Neuronal stem cell (in vitro differentiated cells): ENCODE measurements at regions not wholly inside any gene's neighbourhood (a gene's known extent, or its start where the extent isn't known, plus 50 kb on each side); places are given as distances from the start of the nearest gene placed in this dataset.

Experiments
- DNase-seq: peaks from one replicate; pipeline ENCODE4 v3.0.0-alpha.2; 2013; ENCODE audit warnings: low spot score
- H2AFZ ChIP-seq: one replicate; pipeline ENCODE4 v1.6.1; 2013; ENCODE audit warnings: mild to moderate bottlenecking, low read length, inconsistent platforms
- H2AK5ac ChIP-seq: 2 replicates; pipeline ENCODE4 v1.6.1; 2013; ENCODE audit warnings: low read depth, mild to moderate bottlenecking, inconsistent platforms, low read length, moderate library complexity, mixed read lengths
- H2BK120ac ChIP-seq: 2 replicates; pipeline ENCODE4 v1.6.1; 2013; ENCODE audit warnings: low read depth, mild to moderate bottlenecking, inconsistent platforms, low read length, moderate library complexity, mixed read lengths
- H2BK12ac ChIP-seq: one replicate; pipeline ENCODE4 v1.6.1; 2013; ENCODE audit warnings: low read length, inconsistent platforms
- H2BK15ac ChIP-seq: 2 replicates; pipeline ENCODE4 v1.6.1; 2013; ENCODE audit warnings: mild to moderate bottlenecking, low read length, inconsistent platforms, mixed read lengths
- H2BK5ac ChIP-seq: one replicate; pipeline ENCODE4 v1.6.1; 2013; ENCODE audit warnings: inconsistent platforms, mild to moderate bottlenecking, low read length, moderate library complexity
- H3K14ac ChIP-seq: one replicate; pipeline ENCODE4 v1.6.1; 2013; ENCODE audit warnings: low read length, inconsistent platforms
- H3K18ac ChIP-seq: 2 replicates; pipeline ENCODE4 v1.6.1; 2013; ENCODE audit warnings: low read length, inconsistent platforms
- H3K23ac ChIP-seq: 2 replicates; pipeline ENCODE4 v1.6.1; 2013; ENCODE audit warnings: low read depth, mild to moderate bottlenecking, mixed read lengths, low read length, inconsistent platforms; ENCODE audit not compliant: poor library complexity
- H3K27ac ChIP-seq: replicated peaks from 3 replicates; pipeline ENCODE4 v1.5.1; 2013; ENCODE audit warnings: low read length, inconsistent platforms
- H3K27me3 ChIP-seq, 3 experiments: 2 replicates each; pipeline ENCODE4 v1.6.1; 2013; ENCODE audit warnings: low read length in 3 of 3, mild to moderate bottlenecking in 2 of 3, inconsistent platforms in 1 of 3, low read depth in 1 of 3, mixed read lengths in 1 of 3, moderate library complexity in 1 of 3; ENCODE audit not compliant: control insufficient read depth in 3 of 3, insufficient read depth in 3 of 3
- H3K36me3 ChIP-seq, 2 donors: replicated peaks in 1 of 2; 2 replicates each; pipeline ENCODE4 v1.6.1; 2013; ENCODE audit warnings: low read length in 2 of 2; ENCODE audit not compliant: control insufficient read depth in 2 of 2, insufficient read depth in 2 of 2
- H3K4ac ChIP-seq: 2 replicates; pipeline ENCODE4 v1.6.1; 2013; ENCODE audit warnings: inconsistent platforms, mild to moderate bottlenecking, low read length, moderate library complexity
- H3K4me1 ChIP-seq, 2 donors: 1 replicate in 1 of 2; 2 replicates in 1 of 2; pipeline ENCODE4 v1.6.1; 2013; ENCODE audit warnings: low read length in 2 of 2, low read depth in 1 of 2; ENCODE audit not compliant: control insufficient read depth in 2 of 2, insufficient read depth in 1 of 2
- H3K4me2 ChIP-seq: one replicate; pipeline ENCODE4 v1.6.1; 2013; ENCODE audit warnings: mild to moderate bottlenecking, low read length, inconsistent platforms; ENCODE audit not compliant: insufficient read depth, poor library complexity, severe bottlenecking
- H3K4me3 ChIP-seq, 2 donors: 2 replicates each; pipeline ENCODE4 v1.5.1; 2013; ENCODE audit warnings: low read length in 2 of 2, mild to moderate bottlenecking in 2 of 2, inconsistent platforms in 1 of 2, moderate library complexity in 1 of 2
- H3K79me1 ChIP-seq: one replicate; pipeline ENCODE4 v1.6.1; 2013; ENCODE audit warnings: low read depth, mild to moderate bottlenecking, inconsistent platforms, low read length, moderate library complexity
- H3K9ac ChIP-seq: one replicate; pipeline ENCODE4 v1.6.1; 2013; ENCODE audit warnings: mild to moderate bottlenecking, low read depth, low read length, inconsistent platforms; ENCODE audit not compliant: poor library complexity
- H3K9me3 ChIP-seq, 2 donors: replicated peaks in 1 of 2; 2 replicates each; pipeline versions ENCODE3 to v1.6.1; 2013; ENCODE audit warnings: low read length in 2 of 2, mild to moderate bottlenecking in 2 of 2, inconsistent platforms in 1 of 2, low read depth in 1 of 2, mixed read lengths in 1 of 2, moderate library complexity in 1 of 2; ENCODE audit not compliant: control insufficient read depth in 2 of 2, insufficient read depth in 1 of 2
- H4K8ac ChIP-seq: one replicate; pipeline ENCODE4 v1.6.1; 2013; ENCODE audit warnings: low read depth, mild to moderate bottlenecking, inconsistent platforms, low read length, moderate library complexity
- H4K91ac ChIP-seq: one replicate; pipeline ENCODE4 v1.6.1; 2013; ENCODE audit warnings: low read length, low read depth, mild to moderate bottlenecking, inconsistent platforms; ENCODE audit not compliant: poor library complexity
- WGBS, 2 donors: extraction: QIAGEN DNeasy Blood & Tissue Kit; methylation state at CpG; one replicate each; pipeline ENCODE4 v1.1.7; 2013; ENCODE audit warnings: missing lambda C conversion rate in 2 of 2, mixed read lengths in 1 of 2; ENCODE audit not compliant: insufficient read length in 2 of 2, insufficient replicate concordance in 1 of 2; ENCODE audit errors: extremely low coverage in 2 of 2; 5-methylcytosine and 5-hydroxymethylcytosine counted together

DNA sequence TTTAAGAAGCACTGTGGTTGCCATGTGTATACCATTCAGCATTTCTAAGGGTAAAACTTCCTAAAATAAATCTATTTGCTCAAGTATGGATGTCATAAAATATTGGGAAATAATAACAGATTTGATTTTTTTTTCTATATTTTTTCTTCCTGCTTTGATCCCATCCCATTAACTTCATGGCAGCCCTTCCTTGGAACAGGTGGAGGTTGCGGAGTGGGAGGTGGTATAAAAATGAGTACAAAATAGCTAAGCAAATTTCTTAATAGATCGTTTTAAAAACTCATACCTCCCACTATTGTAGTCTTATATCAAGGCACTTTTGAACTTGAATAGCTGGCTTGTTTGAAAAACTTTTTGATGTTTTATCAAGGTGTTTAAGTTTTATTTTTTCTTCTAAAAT lies 152.1 kb upstream of the KYNU start:
- Histone ChIP-seq H3K9me3 (no peaks in the 10 kb centered on the region), H2BK12ac (no peak overlapping the region), H3K36me3 (no peaks in the 10 kb centered on the region), H2BK5ac (no peak overlapping the region), H2AK5ac (no peak overlapping the region), H3K27ac (no peak overlapping the region), H4K8ac (no peak overlapping the region), H3K18ac (no peak overlapping the region), H3K14ac (no peak overlapping the region), H3K4me3 (no peak overlapping the region), H4K91ac (no peak overlapping the region), H2AFZ (no peak overlapping the region), H3K4me2 (no peak overlapping the region), H3K4ac (no peak overlapping the region), H2BK120ac (no peak overlapping the region), H3K79me1 (no peaks in the 10 kb centered on the region), H3K23ac (no peak overlapping the region), H3K27me3 (no peaks in the 10 kb centered on the region), H2BK15ac (no peak overlapping the region), H3K9ac (no peak overlapping the region), H3K4me1 (no peaks in the 10 kb centered on the region)
- DNase-seq, result no peak
- WGBS, 2 donors, result no CpG with 5 or more reads among the region's 2 CpGs

DNA sequence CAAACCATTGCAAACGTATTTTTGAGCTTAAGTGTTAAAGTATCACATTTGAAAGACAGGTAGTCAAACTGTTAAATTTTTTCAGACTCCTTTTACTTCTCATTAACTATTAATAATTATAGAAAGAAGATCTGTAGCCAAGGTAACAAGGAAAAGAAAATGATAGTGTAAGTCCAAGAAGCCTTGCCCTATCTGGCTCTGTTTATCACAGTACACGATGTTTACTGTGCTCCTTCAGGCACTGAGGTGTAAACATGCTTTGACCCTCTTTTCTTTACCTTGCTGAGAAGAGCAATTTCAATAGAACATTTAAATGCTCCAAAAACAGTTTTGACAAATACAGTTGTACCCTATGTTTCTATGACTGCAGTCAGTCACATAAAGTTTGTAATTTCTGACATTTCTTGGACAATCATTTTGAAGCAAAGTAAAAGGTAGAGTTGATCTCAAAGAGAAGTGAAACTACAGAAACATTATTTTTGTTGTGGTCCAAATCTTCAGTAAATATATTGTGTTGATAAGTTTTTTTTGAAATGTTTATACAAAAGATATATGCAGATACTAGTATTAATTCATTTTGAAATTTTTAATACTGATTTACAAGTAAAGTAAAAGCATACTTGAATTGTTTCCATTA lies 152.6 kb upstream of the KYNU start:
- no peak overlapping the region for H2BK12ac ChIP-seq
- no peak overlapping the region for H2BK15ac ChIP-seq
- H3K27ac ChIP-seq, result no peak overlapping the region
- H3K9ac ChIP-seq, result no peak overlapping the region
- H3K4ac ChIP-seq, result no peak overlapping the region
- no peak overlapping the region for H2BK5ac ChIP-seq
- H4K8ac ChIP-seq, result no peak overlapping the region
- H4K91ac ChIP-seq, result no peak overlapping the region
- no peak overlapping the region for H2BK120ac ChIP-seq
- H3K18ac ChIP-seq, result no peak overlapping the region
- no peaks in the 10 kb centered on the region for H3K27me3 ChIP-seq
- no peak overlapping the region for H3K14ac ChIP-seq
- H3K4me1 ChIP-seq, result no peaks in the 10 kb centered on the region
- no peak overlapping the region for H2AK5ac ChIP-seq
- H2AFZ ChIP-seq, result no peak overlapping the region
- H3K79me1 ChIP-seq, result no peaks in the 10 kb centered on the region
- H3K4me3 ChIP-seq, result no peak overlapping the region
- H3K9me3 ChIP-seq, result no peaks in the 10 kb centered on the region
- WGBS, 2 donors, result no CpG with 5 or more reads among the region's 2 CpGs
- H3K4me2 ChIP-seq, result no peak overlapping the region
- no peak for DNase-seq
- H3K36me3 ChIP-seq, result no peaks in the 10 kb centered on the region
- no peak overlapping the region for H3K23ac ChIP-seq

DNA sequence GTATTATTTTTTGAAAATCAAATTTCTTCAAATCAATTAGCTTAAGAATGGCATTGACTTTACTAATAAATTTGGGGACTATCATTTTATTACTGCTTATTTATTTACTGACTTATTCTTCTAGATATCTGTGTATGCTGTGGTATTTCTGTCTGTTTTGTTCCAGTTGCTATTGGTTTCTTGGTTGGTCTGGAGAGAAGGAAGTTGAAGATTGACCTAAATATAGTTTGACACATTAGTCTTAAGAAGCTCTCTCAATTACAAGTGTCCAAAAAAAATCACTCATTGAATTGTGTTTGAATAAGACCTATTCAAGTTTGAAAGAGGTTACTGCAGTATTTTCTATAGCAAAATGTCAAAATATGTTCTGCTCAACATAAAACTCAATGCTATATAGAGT lies 153.3 kb upstream of the KYNU start:
- Histone ChIP-seq H3K23ac (no peak overlapping the region), H4K91ac (no peak overlapping the region), H3K4me1 (no peaks in the 10 kb centered on the region), H2BK12ac (no peak overlapping the region), H3K9ac (no peak overlapping the region), H2BK5ac (no peak overlapping the region), H3K9me3 (no peaks in the 10 kb centered on the region), H3K4me2 (no peak overlapping the region), H3K27ac (no peak overlapping the region), H3K27me3 (no peaks in the 10 kb centered on the region), H3K14ac (no peak overlapping the region), H2AFZ (no peak overlapping the region), H3K36me3 (no peaks in the 10 kb centered on the region), H4K8ac (no peak overlapping the region), H2BK120ac (no peak overlapping the region), H2BK15ac (no peak overlapping the region), H3K18ac (no peak overlapping the region), H3K4me3 (no peak overlapping the region), H2AK5ac (no peak overlapping the region), H3K79me1 (no peaks in the 10 kb centered on the region), H3K4ac (no peak overlapping the region)
- no peak for DNase-seq

DNA sequence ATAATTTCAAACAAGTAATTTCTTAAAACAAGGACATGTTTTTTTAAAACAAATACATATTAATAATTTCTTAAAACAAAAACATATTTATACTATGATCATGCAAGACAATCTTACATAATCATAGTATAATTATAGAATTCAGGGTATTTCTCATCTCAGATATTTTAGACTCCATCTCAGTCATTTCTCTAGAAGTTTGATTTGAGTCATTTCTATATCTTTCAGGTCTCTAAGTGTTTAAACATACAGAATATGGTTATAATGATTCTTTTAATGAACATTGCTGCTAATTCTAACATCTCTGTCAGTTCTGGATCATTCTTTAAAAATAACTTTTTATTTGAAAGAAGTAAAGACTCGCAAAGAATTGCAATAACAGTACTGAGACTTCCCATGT lies 154.2 kb upstream of the KYNU start:
- H2BK5ac ChIP-seq, result no peak overlapping the region
- no peak overlapping the region for H2BK12ac ChIP-seq
- WGBS, 2 donors, result no CpG with 5 or more reads among the region's 1 CpG

More for the DNA sequence above, 154.2 kb upstream of the KYNU start:
- Histone ChIP-seq H3K4ac (no peak overlapping the region), H3K23ac (no peak overlapping the region), H4K91ac (no peak overlapping the region), H4K8ac (no peak overlapping the region), H3K36me3 (no peaks in the 10 kb centered on the region), H2AK5ac (no peak overlapping the region), H3K14ac (no peak overlapping the region), H3K27ac (no peak overlapping the region), H3K27me3 (no peaks in the 10 kb centered on the region), H3K4me2 (no peak overlapping the region), H3K4me1 (no peaks in the 10 kb centered on the region), H2AFZ (no peak overlapping the region), H3K18ac (no peak overlapping the region), H2BK15ac (no peak overlapping the region), H3K4me3 (no peak overlapping the region), H3K9me3 (no peaks in the 10 kb centered on the region), H3K79me1 (no peaks in the 10 kb centered on the region), H3K9ac (no peak overlapping the region), H2BK120ac (no peak overlapping the region)
- no peak for DNase-seq
